Spinal cord (tissue), 9 donors: ENCODE measurements at regions not wholly inside any gene's neighbourhood (a gene's known extent, or its start where the extent isn't known, plus 50 kb on each side); places are given as distances from the start of the nearest gene placed in this dataset.
A peak's percentile ranks its signal among the peaks of the same experiment; 100 is the strongest.

Experiments
- DNase-seq, 6 donors: peaks; one replicate each; pipeline versions ENCODE4 v3.0.0 to v3.0.0-alpha.2; 2013 to 2015; ENCODE audit warnings: low spot score in 6 of 6, low read depth in 4 of 6
- H3K27ac ChIP-seq: one replicate; pipeline ENCODE4 v1.5.1; 2013; ENCODE audit warnings: low read depth, low read length, control low read depth
- H3K27me3 ChIP-seq: one replicate; pipeline ENCODE4 v1.6.1; 2013; ENCODE audit warnings: low read length; ENCODE audit not compliant: control insufficient read depth, insufficient read depth
- H3K36me3 ChIP-seq: one replicate; pipeline ENCODE4 v1.6.1; 2013; ENCODE audit warnings: low read length; ENCODE audit not compliant: control insufficient read depth, insufficient read depth
- H3K4me1 ChIP-seq: one replicate; pipeline ENCODE4 v1.6.1; 2013; ENCODE audit warnings: low read length; ENCODE audit not compliant: control insufficient read depth, insufficient read depth
- H3K4me3 ChIP-seq: one replicate; pipeline ENCODE4 v1.5.1; 2013; ENCODE audit warnings: low read depth, low read length, control low read depth
- H3K9me3 ChIP-seq: one replicate; pipeline ENCODE4 v1.6.1; 2013; ENCODE audit warnings: low read length; ENCODE audit not compliant: control insufficient read depth, insufficient read depth
- WGBS: methylation state at CpG from one replicate; pipeline ENCODE4 v1.1.5; 2013; ENCODE audit warnings: missing lambda C conversion rate; ENCODE audit not compliant: insufficient coverage; 5-methylcytosine and 5-hydroxymethylcytosine counted together
- donor health status: healthy.

DNA sequence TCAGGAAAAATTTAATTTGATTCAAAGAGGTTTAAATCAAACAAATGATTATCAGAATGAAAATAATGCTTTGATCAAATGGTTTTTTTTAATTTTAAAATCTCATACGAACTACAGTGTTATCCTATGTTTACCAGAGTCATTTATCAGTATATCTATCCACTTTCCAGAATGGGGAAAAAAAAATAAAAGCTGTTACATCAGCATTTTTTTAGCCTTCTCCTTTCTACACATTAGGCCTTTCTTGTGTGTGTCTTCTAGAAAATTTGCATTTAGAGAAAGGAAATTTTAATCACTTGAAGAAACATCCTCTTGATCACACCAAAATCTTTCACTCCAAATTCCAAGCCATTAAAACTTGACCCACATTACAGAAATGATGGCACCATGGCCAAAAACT, 608.9 kb upstream of the ID2 start:
- DNase-seq, result no peak
- H3K36me3 ChIP-seq, result no peaks in the 10 kb centered on the region
- no peak overlapping the region for H3K27ac ChIP-seq
- no peaks in the 10 kb centered on the region for H3K9me3 ChIP-seq
- no peaks in the 10 kb centered on the region for H3K27me3 ChIP-seq
- WGBS, result no CpG with 5 or more reads among the region's 1 CpG
- no peak overlapping the region for H3K4me3 ChIP-seq
- H3K4me1 ChIP-seq, result no peaks in the 10 kb centered on the region

- H3K4me3 ChIP-seq, result no peak overlapping the region
- H3K4me1 ChIP-seq, result no peaks in the 10 kb centered on the region
- no peak for DNase-seq
- WGBS, result 93% methylated on average over 7 of the region's 7 CpGs
- no peaks in the 10 kb centered on the region for H3K27me3 ChIP-seq
- H3K27ac ChIP-seq, result no peak overlapping the region
- H3K36me3 ChIP-seq, result no peaks in the 10 kb centered on the region
- H3K9me3 ChIP-seq, result no peaks in the 10 kb centered on the region
Observed at GRCh38 chr2:8073916-8074315, 607.9 kb upstream of the ID2 start.

DNA sequence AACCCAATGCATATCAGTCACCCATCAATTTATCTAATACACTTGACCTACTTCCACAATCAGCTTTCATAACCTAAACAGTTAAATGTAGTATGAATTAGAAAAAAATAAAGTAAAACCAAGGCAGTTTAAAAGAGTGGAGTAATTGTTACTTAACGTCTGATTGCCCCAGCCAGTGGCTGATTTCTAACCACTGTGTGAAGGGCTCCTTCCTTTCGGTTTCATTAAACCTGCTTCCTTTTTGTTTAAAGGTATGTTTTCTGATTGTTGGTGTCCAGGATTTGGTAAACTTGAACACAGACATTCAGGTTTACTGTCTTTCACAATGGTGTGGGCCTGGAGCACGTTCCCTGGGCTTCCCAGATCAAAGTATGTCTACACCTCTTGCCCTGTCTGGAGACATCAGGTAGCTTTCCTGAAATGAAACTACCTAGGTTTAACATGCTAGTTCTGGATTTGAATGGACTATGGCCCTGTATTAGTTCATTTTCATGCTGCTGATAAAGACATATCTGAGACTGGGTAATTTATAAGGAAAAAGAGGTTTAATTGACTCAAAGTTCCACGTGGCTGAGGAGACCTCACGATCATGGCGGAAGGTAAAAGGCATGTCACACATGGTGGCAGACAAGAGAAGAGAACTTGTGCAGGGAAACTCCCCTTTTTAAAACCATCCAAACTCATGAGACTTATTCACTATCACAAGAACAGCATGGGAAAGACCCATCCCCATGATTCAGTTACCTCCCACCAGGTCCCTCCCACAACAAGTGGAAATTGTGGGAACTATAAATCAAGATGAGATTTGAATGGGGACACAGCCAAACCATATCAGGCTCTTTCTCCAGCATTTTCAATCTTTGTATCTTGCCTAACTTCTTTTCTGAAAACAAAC, 605.2 kb upstream of the ID2 start:
- WGBS, result no CpG with 5 or more reads among the region's 6 CpGs
- no peak for DNase-seq
- Histone ChIP-seq H3K36me3 (no peaks in the 10 kb centered on the region), H3K27ac (no peak overlapping the region), H3K4me1 (no peaks in the 10 kb centered on the region), H3K4me3 (no peak overlapping the region), H3K27me3 (no peaks in the 10 kb centered on the region), H3K9me3 (no peaks in the 10 kb centered on the region)

DNA sequence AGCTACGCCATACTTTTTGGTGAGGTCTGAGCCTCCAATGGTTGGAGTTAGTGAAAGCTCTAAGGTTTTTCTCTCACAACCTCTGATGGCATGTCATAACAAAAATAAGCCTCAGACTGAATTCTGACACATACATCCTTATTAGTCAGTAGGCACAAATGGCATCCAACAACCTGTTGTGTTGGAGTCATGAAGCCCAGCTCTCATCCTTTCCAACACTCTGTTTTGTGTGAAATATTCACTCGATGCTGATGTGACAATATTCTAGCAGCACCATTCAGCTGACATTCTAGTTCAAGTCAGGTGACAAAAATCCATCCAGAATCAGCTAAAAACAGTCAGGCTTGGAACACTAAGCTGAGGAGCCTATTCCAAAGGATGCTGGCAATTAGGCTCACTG, 603.2 kb upstream of the ID2 start:
- H3K4me3 ChIP-seq, result no peak overlapping the region
- H3K9me3 ChIP-seq, result no peaks in the 10 kb centered on the region
- no peaks in the 10 kb centered on the region for H3K27me3 ChIP-seq
- WGBS, result 100% methylated on average over 2 of the region's 2 CpGs
- DNase-seq, result no peak
- H3K4me1 ChIP-seq, result no peaks in the 10 kb centered on the region
- no peak overlapping the region for H3K27ac ChIP-seq
- no peaks in the 10 kb centered on the region for H3K36me3 ChIP-seq

DNA sequence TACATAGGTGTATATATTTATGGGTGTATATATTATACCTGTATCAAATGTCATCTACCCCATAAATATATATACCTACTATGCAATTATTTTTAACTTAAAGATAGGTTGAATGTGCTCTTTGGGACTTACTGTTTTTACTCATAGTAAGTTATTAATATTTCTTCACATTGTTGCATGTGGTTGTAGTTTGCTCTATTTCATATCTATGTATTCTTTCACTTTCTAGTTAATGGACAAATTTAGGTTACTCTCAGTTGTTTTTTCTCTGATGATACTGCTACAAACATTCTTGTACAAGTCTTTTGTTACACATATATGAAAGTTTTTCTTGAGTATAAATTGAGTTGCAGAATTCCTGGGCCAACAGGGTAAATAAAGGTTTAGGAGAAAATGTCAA, 601.8 kb upstream of the ID2 start:
- no peak overlapping the region for H3K27ac ChIP-seq
- H3K36me3 ChIP-seq, result no peaks in the 10 kb centered on the region
- H3K9me3 ChIP-seq, result no peaks in the 10 kb centered on the region
- no peak for DNase-seq
- no peak overlapping the region for H3K4me3 ChIP-seq
- H3K27me3 ChIP-seq, result no peaks in the 10 kb centered on the region
- no peaks in the 10 kb centered on the region for H3K4me1 ChIP-seq

- Histone ChIP-seq H3K4me3 (no peak overlapping the region), H3K27me3 (no peaks in the 10 kb centered on the region), H3K27ac (no peak overlapping the region), H3K4me1 (no peaks in the 10 kb centered on the region), H3K36me3 (no peaks in the 10 kb centered on the region), H3K9me3 (no peaks in the 10 kb centered on the region)
- 75% methylated on average over 3 of the region's 5 CpGs for WGBS
- no peak for DNase-seq
Observed at GRCh38 chr2:8081130-8081529, 600.7 kb upstream of the ID2 start.

DNA sequence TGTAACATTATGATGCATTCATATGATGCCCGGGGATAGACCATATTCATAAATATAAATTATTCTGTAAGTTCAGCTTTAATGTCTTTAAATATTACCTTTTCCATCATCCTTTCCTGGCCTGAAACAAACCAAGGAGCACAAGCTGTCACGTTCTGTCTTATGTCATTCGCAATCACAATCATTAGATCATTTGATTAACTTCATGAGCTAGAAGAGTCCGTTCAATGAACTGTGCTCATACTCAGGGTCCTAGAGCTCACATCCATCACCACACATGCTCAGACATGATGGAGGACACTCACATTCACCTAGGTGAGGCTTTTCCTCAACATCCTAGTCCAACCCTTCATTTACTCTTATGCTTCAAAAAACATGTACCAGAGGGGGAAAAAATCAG, 599.0 kb upstream of the ID2 start:
- H3K27ac ChIP-seq, result no peak overlapping the region
- WGBS, result 94% methylated on average over 3 of the region's 4 CpGs
- H3K4me3 ChIP-seq, result no peak overlapping the region
- no peaks in the 10 kb centered on the region for H3K36me3 ChIP-seq
- H3K27me3 ChIP-seq, result no peaks in the 10 kb centered on the region
- H3K4me1 ChIP-seq, result no peaks in the 10 kb centered on the region
- H3K9me3 ChIP-seq, result no peaks in the 10 kb centered on the region
- no peak for DNase-seq

- Histone ChIP-seq H3K4me3 (no peak overlapping the region), H3K27me3 (no peaks in the 10 kb centered on the region), H3K9me3 (no peaks in the 10 kb centered on the region), H3K27ac (no peak overlapping the region), H3K4me1 (no peaks in the 10 kb centered on the region), H3K36me3 (no peaks in the 10 kb centered on the region)
- peak in 1 of 6 donors; percentile 8 for DNase-seq
- WGBS, result 69% methylated on average over 2 of the region's 2 CpGs
Observed at GRCh38 chr2:8086357-8086756, 595.5 kb upstream of the ID2 start.

- H3K4me3 ChIP-seq, result no peak overlapping the region
- no peaks in the 10 kb centered on the region for H3K27me3 ChIP-seq
- WGBS, result 90% methylated on average over 2 of the region's 4 CpGs
- no peak for DNase-seq
- no peaks in the 10 kb centered on the region for H3K9me3 ChIP-seq
- no peak overlapping the region for H3K27ac ChIP-seq
- no peaks in the 10 kb centered on the region for H3K4me1 ChIP-seq
- H3K36me3 ChIP-seq, result no peaks in the 10 kb centered on the region
Observed at GRCh38 chr2:8086796-8087479, 594.9 kb upstream of the ID2 start.

- no peaks in the 10 kb centered on the region for H3K27me3 ChIP-seq
- no peak overlapping the region for H3K4me3 ChIP-seq
- no peak overlapping the region for H3K27ac ChIP-seq
- no peaks in the 10 kb centered on the region for H3K36me3 ChIP-seq
- 100% methylated on average over 1 of the region's 3 CpGs for WGBS
- H3K9me3 ChIP-seq, result no peaks in the 10 kb centered on the region
- H3K4me1 ChIP-seq, result no peaks in the 10 kb centered on the region
- no peak for DNase-seq
Observed at GRCh38 chr2:8087480-8087840, 594.4 kb upstream of the ID2 start.
